WTC11 (cell line): ENCODE measurements at regions not wholly inside any gene's neighbourhood (a gene's known extent, or its start where the extent isn't known, plus 50 kb on each side); places are given as distances from the start of the nearest gene placed in this dataset.

Experiments used
- ATAC-seq: fragments of 200-7000 bp; cut with Tn5 transposase; 2 replicates; pipeline ENCODE4 v1.10.0; 2021; ENCODE audit warnings: mild to moderate bottlenecking, moderate library complexity
- CTCF ChIA-PET: fragments of 300-600 bp; sonication (Branson Sonifier 250); formaldehyde crosslinking; loops from one replicate; lab custom pipeline; 2021; ENCODE audit warnings: antibody characterized with exemption; lab: Charles Lee
- POLR2A ChIA-PET: fragments of 350-600 bp; sonication (Branson Sonifier 250); formaldehyde crosslinking; loops from one replicate; lab custom pipeline; 2021; ENCODE audit warnings: antibody characterized with exemption; lab: Charles Lee
- DNase-seq: peaks from one replicate; pipeline ENCODE4 v3.0.0; 2021; ENCODE audit warnings: low spot score
- H3K27ac Mint-ChIP-seq: 2 replicates; pipeline ENCODE4 v1.8.0; 2021; ENCODE audit warnings: mixed read lengths
- H3K27me3 Mint-ChIP-seq: 2 replicates; pipeline ENCODE4 v1.8.0; 2021; ENCODE audit warnings: low read depth, mild to moderate bottlenecking, moderate library complexity, mixed read lengths
- H3K36me3 Mint-ChIP-seq: 2 replicates; pipeline ENCODE4 v1.8.0; 2021; ENCODE audit warnings: mixed read lengths
- H3K4me1 Mint-ChIP-seq: 2 replicates; pipeline ENCODE4 v1.8.0; 2022; ENCODE audit warnings: mixed read lengths
- H3K4me3 Mint-ChIP-seq: 2 replicates; pipeline ENCODE4 v1.8.0; 2021; ENCODE audit warnings: mild to moderate bottlenecking, moderate library complexity, mixed read lengths
- H3K9me3 Mint-ChIP-seq: 2 replicates; pipeline ENCODE4 v1.8.0; 2021; ENCODE audit warnings: mixed read lengths
- ATF1 ChIP-seq: sonication (generic); formaldehyde crosslinking; IDR thresholded peaks from 2 replicates; pipeline ENCODE4 v1.8.1; 2023; ENCODE audit warnings: mild to moderate bottlenecking, moderate library complexity, missing genetic modification reagents
- CREB1 ChIP-seq: sonication (generic); formaldehyde crosslinking; IDR thresholded peaks from 2 replicates; pipeline ENCODE4 v1.8.0; 2023; ENCODE audit warnings: mild to moderate bottlenecking, missing genetic modification reagents
- EMX1 ChIP-seq: fragments of 250-450 bp; sonication (Bioruptor Pico); IDR thresholded peaks from 2 replicates; pipeline ENCODE4 v1.8.0; 2021; ENCODE audit warnings: mild to moderate bottlenecking
- ESRRA ChIP-seq: sonication (generic); formaldehyde crosslinking; IDR thresholded peaks from 2 replicates; pipeline ENCODE4 v1.8.1; 2022; ENCODE audit warnings: mild to moderate bottlenecking, missing genetic modification reagents, borderline replicate concordance
- ETV6 ChIP-seq: sonication (generic); formaldehyde crosslinking; IDR thresholded peaks from 2 replicates; pipeline ENCODE4 v1.8.1; 2022; ENCODE audit warnings: mild to moderate bottlenecking, missing genetic modification reagents
- HMGA2 ChIP-seq: fragments of 250-450 bp; sonication (Bioruptor Pico); IDR thresholded peaks from 2 replicates; pipeline ENCODE4 v1.4.0; 2021; ENCODE audit warnings: mild to moderate bottlenecking, moderate library complexity
- IRF2 ChIP-seq: sonication (generic); formaldehyde crosslinking; IDR thresholded peaks from 2 replicates; pipeline ENCODE4 v1.8.0; 2022; ENCODE audit warnings: low read depth, missing genetic modification reagents, borderline replicate concordance
- JUN ChIP-seq: sonication (generic); formaldehyde crosslinking; IDR thresholded peaks from 2 replicates; pipeline ENCODE4 v1.8.0; 2023; ENCODE audit warnings: mild to moderate bottlenecking, missing genetic modification reagents
- OVOL2 ChIP-seq: fragments of 250-450 bp; sonication (Bioruptor Pico); IDR thresholded peaks from 2 replicates; pipeline ENCODE4 v1.9.0; 2021; ENCODE audit warnings: mild to moderate bottlenecking, borderline replicate concordance
- SP1 ChIP-seq: sonication (generic); formaldehyde crosslinking; conservative IDR thresholded peaks from 2 replicates; pipeline ENCODE4 v1.8.1; 2022; ENCODE audit warnings: missing genetic modification reagents
- TEAD1 ChIP-seq: sonication (generic); formaldehyde crosslinking; IDR thresholded peaks from 2 replicates; pipeline ENCODE4 v1.8.0; 2022; ENCODE audit warnings: mild to moderate bottlenecking, missing genetic modification reagents
- ZNF317 ChIP-seq: sonication (generic); formaldehyde crosslinking; IDR thresholded peaks from 2 replicates; pipeline ENCODE4 v1.8.1; 2023; ENCODE audit warnings: low read depth, mild to moderate bottlenecking, moderate library complexity, missing genetic modification reagents, borderline replicate concordance
- TF ChIP-seq, protein P1 (sequence below): sonication (generic); formaldehyde crosslinking; IDR thresholded peaks from 2 replicates; pipeline ENCODE4 v1.8.0; 2023; ENCODE audit warnings: mild to moderate bottlenecking, missing genetic modification reagents
- TF ChIP-seq, protein P2 (sequence below): sonication (generic); formaldehyde crosslinking; IDR thresholded peaks from 2 replicates; pipeline ENCODE4 v1.8.1; 2023; ENCODE audit warnings: mild to moderate bottlenecking, missing genetic modification reagents
- TF ChIP-seq, protein P3 (sequence below): sonication (generic); formaldehyde crosslinking; conservative IDR thresholded peaks from 2 replicates; pipeline ENCODE4 v1.8.1; 2022; ENCODE audit warnings: mild to moderate bottlenecking, missing genetic modification reagents
- TF ChIP-seq, protein P4 (sequence below): sonication (generic); formaldehyde crosslinking; IDR thresholded peaks from 2 replicates; pipeline ENCODE4 v1.8.0; 2022; ENCODE audit warnings: missing genetic modification reagents
- TF ChIP-seq, protein P5 (sequence below): sonication (generic); formaldehyde crosslinking; IDR thresholded peaks from 2 replicates; pipeline ENCODE4 v1.8.0; 2023; ENCODE audit warnings: missing genetic modification reagents, mild to moderate bottlenecking, borderline replicate concordance
- TF ChIP-seq, protein P6 (sequence below): sonication (generic); formaldehyde crosslinking; IDR thresholded peaks from 2 replicates; pipeline ENCODE4 v1.8.0; 2022; ENCODE audit warnings: mild to moderate bottlenecking, missing genetic modification reagents
- TF ChIP-seq, protein P7 (sequence below): fragments of 200-600 bp; IDR thresholded peaks from 2 replicates; pipeline ENCODE4 v1.8.0; 2022; ENCODE audit warnings: antibody characterized with exemption

DNA sequence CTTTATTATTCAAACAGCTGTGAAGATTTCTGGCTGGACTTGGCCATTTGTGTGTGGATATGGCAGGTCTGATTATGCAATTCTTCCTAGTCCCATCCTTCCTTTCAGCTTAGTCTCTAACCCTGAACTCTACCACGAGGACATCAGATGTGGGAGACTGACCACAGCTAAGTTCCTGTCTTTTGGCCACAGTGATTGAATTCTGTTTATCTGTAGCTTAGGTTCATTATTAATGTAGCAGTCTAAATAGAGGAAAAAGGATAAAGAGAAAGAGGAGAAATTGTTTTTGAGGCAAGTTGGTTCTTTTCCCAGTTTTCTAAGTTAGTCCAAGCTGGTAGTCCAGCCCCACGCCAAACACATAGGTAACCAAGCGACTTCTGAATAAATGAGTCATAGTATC lies 598.9 kb downstream of the RFPL4B start:
- CTCF ChIA-PET, result no interaction called here
- Mint-ChIP-seq H3K4me3 (no peak overlapping the region), H3K36me3 (no peaks in the 10 kb centered on the region), H3K9me3 (no peaks in the 10 kb centered on the region), H3K4me1 (no peaks in the 10 kb centered on the region), H3K27me3 (no peaks in the 10 kb centered on the region), H3K27ac (no peak overlapping the region)
- POLR2A ChIA-PET, result no interaction called here
- TF ChIP-seq ZNF317 (CRISPR knock-in tag) (no peak), TEAD1 (CRISPR knock-in tag) (no peak), ATF1 (CRISPR knock-in tag) (no peak), HMGA2 (CRISPR knock-in tag) (no peak), CREB1 (CRISPR knock-in tag) (no peak), ETV6 (no peak), OVOL2 (CRISPR knock-in tag) (no peak), JUN (CRISPR knock-in tag) (no peak), EMX1 (CRISPR knock-in tag) (no peak)
- TF ChIP-seq, protein P1, sequence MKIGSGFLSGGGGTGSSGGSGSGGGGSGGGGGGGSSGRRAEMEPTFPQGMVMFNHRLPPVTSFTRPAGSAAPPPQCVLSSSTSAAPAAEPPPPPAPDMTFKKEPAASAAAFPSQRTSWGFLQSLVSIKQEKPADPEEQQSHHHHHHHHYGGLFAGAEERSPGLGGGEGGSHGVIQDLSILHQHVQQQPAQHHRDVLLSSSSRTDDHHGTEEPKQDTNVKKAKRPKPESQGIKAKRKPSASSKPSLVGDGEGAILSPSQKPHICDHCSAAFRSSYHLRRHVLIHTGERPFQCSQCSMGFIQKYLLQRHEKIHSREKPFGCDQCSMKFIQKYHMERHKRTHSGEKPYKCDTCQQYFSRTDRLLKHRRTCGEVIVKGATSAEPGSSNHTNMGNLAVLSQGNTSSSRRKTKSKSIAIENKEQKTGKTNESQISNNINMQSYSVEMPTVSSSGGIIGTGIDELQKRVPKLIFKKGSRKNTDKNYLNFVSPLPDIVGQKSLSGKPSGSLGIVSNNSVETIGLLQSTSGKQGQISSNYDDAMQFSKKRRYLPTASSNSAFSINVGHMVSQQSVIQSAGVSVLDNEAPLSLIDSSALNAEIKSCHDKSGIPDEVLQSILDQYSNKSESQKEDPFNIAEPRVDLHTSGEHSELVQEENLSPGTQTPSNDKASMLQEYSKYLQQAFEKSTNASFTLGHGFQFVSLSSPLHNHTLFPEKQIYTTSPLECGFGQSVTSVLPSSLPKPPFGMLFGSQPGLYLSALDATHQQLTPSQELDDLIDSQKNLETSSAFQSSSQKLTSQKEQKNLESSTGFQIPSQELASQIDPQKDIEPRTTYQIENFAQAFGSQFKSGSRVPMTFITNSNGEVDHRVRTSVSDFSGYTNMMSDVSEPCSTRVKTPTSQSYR, result no peak
- TF ChIP-seq, protein P2, sequence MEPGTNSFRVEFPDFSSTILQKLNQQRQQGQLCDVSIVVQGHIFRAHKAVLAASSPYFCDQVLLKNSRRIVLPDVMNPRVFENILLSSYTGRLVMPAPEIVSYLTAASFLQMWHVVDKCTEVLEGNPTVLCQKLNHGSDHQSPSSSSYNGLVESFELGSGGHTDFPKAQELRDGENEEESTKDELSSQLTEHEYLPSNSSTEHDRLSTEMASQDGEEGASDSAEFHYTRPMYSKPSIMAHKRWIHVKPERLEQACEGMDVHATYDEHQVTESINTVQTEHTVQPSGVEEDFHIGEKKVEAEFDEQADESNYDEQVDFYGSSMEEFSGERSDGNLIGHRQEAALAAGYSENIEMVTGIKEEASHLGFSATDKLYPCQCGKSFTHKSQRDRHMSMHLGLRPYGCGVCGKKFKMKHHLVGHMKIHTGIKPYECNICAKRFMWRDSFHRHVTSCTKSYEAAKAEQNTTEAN (CRISPR knock-in tag), result no peak
- TF ChIP-seq, protein P3, sequence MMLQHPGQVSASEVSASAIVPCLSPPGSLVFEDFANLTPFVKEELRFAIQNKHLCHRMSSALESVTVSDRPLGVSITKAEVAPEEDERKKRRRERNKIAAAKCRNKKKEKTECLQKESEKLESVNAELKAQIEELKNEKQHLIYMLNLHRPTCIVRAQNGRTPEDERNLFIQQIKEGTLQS (CRISPR knock-in tag), result no peak
- TF ChIP-seq, protein P4, sequence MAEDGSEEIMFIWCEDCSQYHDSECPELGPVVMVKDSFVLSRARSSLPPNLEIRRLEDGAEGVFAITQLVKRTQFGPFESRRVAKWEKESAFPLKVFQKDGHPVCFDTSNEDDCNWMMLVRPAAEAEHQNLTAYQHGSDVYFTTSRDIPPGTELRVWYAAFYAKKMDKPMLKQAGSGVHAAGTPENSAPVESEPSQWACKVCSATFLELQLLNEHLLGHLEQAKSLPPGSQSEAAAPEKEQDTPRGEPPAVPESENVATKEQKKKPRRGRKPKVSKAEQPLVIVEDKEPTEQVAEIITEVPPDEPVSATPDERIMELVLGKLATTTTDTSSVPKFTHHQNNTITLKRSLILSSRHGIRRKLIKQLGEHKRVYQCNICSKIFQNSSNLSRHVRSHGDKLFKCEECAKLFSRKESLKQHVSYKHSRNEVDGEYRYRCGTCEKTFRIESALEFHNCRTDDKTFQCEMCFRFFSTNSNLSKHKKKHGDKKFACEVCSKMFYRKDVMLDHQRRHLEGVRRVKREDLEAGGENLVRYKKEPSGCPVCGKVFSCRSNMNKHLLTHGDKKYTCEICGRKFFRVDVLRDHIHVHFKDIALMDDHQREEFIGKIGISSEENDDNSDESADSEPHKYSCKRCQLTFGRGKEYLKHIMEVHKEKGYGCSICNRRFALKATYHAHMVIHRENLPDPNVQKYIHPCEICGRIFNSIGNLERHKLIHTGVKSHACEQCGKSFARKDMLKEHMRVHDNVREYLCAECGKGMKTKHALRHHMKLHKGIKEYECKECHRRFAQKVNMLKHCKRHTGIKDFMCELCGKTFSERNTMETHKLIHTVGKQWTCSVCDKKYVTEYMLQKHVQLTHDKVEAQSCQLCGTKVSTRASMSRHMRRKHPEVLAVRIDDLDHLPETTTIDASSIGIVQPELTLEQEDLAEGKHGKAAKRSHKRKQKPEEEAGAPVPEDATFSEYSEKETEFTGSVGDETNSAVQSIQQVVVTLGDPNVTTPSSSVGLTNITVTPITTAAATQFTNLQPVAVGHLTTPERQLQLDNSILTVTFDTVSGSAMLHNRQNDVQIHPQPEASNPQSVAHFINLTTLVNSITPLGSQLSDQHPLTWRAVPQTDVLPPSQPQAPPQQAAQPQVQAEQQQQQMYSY, result no peak
- DNase-seq (no peak), ATAC-seq (no peak)

DNA sequence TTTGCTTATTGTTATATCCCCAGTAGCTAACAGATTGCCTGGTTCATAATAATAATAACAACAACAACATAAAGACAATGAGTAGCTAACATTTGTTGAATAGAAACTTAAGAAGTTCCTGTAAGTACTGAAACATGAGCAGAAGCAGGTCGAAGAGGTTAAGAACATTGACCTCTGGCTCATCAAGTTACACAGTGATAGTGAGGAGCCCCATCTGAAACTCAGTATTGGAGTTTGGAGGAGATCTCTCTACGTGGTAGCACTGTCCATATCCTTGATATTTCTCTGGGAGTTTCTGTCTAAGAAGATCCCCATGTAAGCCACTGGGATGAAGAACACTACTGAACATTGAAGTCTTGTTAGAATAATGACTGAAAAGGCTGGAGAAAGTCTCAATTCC lies 600.4 kb downstream of the RFPL4B start:
- CTCF ChIA-PET, result no interaction called here
- H3K4me1 Mint-ChIP-seq, result no peaks in the 10 kb centered on the region
- no peak overlapping the region for H3K27ac Mint-ChIP-seq
- no peak for DNase-seq
- ATAC-seq, result no peak
- H3K36me3 Mint-ChIP-seq, result no peaks in the 10 kb centered on the region
- H3K27me3 Mint-ChIP-seq, result no peaks in the 10 kb centered on the region
- H3K9me3 Mint-ChIP-seq, result no peaks in the 10 kb centered on the region
- POLR2A ChIA-PET, result no interaction called here
- H3K4me3 Mint-ChIP-seq, result no peak overlapping the region
- no peak for TF ChIP-seq IRF2
- no peak for TF ChIP-seq SP1 (CRISPR knock-in tag)
- TF ChIP-seq, protein P5, sequence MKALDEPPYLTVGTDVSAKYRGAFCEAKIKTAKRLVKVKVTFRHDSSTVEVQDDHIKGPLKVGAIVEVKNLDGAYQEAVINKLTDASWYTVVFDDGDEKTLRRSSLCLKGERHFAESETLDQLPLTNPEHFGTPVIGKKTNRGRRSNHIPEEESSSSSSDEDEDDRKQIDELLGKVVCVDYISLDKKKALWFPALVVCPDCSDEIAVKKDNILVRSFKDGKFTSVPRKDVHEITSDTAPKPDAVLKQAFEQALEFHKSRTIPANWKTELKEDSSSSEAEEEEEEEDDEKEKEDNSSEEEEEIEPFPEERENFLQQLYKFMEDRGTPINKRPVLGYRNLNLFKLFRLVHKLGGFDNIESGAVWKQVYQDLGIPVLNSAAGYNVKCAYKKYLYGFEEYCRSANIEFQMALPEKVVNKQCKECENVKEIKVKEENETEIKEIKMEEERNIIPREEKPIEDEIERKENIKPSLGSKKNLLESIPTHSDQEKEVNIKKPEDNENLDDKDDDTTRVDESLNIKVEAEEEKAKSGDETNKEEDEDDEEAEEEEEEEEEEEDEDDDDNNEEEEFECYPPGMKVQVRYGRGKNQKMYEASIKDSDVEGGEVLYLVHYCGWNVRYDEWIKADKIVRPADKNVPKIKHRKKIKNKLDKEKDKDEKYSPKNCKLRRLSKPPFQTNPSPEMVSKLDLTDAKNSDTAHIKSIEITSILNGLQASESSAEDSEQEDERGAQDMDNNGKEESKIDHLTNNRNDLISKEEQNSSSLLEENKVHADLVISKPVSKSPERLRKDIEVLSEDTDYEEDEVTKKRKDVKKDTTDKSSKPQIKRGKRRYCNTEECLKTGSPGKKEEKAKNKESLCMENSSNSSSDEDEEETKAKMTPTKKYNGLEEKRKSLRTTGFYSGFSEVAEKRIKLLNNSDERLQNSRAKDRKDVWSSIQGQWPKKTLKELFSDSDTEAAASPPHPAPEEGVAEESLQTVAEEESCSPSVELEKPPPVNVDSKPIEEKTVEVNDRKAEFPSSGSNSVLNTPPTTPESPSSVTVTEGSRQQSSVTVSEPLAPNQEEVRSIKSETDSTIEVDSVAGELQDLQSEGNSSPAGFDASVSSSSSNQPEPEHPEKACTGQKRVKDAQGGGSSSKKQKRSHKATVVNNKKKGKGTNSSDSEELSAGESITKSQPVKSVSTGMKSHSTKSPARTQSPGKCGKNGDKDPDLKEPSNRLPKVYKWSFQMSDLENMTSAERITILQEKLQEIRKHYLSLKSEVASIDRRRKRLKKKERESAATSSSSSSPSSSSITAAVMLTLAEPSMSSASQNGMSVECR (CRISPR knock-in tag), result no peak
- TF ChIP-seq, protein P6, sequence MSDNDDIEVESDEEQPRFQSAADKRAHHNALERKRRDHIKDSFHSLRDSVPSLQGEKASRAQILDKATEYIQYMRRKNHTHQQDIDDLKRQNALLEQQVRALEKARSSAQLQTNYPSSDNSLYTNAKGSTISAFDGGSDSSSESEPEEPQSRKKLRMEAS (CRISPR knock-in tag), result no peak
- TF ChIP-seq, protein P7, sequence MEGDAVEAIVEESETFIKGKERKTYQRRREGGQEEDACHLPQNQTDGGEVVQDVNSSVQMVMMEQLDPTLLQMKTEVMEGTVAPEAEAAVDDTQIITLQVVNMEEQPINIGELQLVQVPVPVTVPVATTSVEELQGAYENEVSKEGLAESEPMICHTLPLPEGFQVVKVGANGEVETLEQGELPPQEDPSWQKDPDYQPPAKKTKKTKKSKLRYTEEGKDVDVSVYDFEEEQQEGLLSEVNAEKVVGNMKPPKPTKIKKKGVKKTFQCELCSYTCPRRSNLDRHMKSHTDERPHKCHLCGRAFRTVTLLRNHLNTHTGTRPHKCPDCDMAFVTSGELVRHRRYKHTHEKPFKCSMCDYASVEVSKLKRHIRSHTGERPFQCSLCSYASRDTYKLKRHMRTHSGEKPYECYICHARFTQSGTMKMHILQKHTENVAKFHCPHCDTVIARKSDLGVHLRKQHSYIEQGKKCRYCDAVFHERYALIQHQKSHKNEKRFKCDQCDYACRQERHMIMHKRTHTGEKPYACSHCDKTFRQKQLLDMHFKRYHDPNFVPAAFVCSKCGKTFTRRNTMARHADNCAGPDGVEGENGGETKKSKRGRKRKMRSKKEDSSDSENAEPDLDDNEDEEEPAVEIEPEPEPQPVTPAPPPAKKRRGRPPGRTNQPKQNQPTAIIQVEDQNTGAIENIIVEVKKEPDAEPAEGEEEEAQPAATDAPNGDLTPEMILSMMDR, result no peak
- TF ChIP-seq, protein P1, result no peak
- TF ChIP-seq ESRRA (CRISPR knock-in tag), result no peak
